ENCODE measurements at regions not wholly inside any gene's neighbourhood (a gene's known extent, or its start where the extent isn't known, plus 50 kb on each side); places are given as distances from the start of the nearest gene placed in this dataset.

DNA sequence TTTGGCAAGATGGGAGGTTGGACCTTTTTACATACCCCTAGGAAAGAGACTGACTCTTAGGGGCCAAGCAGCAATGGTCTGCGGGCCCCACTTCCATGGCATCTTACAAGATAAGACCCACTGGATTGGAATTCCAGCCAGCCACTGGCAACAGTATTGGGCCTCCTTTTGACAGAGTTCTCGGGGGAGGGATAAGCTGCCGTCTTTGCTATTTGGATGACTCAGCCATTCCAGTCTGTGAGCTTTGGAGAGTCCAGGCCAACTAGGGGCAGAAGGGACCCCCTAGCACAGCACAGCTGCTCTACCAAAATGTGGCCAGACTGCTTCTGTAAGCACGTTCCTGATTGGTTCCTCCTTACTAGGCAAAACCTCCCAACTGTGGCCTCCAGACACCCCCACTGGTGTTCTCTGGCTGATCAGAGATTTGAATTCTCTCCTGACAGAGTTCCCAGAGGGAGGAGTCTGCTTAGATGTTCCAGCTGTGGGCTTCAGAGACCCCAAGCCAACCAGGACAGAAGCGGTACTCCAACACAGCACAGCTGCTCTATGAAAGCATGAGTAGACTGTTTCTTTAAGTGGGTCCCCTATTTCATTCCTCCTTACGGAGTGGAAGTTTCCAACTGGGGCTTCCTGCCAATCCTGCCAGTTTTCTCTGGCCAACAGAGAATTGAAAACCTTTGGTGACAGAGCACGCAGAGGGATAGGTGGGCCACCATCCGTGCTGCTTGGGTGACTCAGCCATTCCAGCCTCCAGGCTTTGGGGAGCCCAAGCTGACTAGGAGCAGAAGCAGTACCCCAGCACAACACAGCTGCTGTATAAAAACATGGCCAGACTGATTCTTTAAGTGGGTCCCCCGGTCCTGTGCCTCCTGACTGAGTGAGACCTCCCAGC, 672.1 kb upstream of the RIOK2 start:
- no peak for DNase-seq

DNA sequence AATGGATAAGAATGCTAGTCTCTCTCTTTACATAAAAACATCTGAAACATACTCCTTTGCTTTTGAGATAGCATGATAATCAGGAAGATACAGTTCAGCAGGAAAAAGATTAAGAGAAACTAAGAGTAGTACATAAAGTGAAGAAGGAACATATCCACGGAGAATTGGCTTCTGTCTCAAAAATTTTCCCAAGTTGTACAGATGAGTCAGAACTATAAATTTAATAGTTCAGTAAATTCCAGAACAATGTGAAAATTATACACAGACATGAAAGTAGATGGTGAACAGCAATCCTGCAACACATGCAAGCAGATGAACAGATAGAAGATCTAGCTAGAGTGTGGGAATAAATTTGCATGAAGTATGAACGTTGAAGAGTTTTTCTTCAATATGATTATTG, 691.4 kb upstream of the RIOK2 start:
- no peak for DNase-seq

DNA sequence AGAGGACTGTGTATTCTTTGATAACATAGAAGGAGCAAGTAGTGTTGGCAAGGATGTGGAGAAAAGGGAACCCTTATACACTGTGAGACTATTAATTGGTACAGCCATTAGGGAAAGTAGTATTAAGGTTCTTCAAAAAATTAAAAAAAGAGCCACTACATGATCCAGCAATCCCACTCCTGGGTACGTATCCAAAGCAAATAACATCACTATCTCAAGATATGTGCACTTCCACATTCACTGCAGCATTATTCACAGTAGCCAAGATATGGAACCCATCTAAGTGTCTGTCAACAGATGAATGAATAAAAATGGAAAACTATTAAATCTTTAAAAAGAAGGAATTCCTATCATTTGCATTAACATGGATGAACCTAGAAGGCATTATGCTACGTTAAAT, 693.2 kb upstream of the RIOK2 start:
- DNase-seq: no peak

DNA sequence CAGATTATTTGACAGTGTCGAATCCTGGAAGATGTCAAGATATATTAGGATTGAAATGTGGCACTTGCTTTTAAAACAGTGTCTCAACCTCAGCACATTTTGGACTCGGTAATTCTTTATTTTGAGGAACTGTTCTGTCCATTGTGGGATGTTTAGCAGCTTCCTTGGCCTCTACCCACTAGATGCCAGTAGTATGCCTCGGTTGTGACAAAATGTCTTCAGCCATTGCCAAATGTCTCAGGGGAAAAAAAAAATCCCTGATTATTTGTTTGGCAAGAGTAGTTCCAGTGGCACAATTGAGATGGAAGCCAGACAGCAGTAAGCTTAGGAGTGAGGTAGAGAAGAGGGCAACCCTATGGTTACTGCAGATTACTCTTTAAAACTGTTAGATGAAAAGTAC, 694.5 kb upstream of the RIOK2 start:
- no peak for DNase-seq

DNA sequence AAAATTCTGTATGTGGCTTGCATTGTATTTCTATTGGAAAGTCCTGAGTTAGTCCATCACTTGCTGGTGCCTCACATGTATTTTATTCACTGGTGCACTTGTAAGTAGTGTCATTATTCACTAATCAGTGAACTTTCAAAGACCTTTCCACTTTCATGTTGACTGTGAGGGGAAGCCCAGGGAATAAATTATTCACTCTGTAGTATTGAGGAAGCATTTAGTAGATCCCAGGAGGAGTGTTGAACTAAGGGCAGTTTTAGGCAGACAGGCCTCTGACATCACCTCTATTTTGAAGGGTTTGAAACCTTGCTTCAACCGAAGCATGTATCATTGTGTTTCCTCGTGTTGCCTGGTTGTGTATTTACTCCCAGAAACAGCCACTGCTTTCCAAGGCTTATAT, 705.4 kb upstream of the RIOK2 start:
- no peak for DNase-seq

DNA sequence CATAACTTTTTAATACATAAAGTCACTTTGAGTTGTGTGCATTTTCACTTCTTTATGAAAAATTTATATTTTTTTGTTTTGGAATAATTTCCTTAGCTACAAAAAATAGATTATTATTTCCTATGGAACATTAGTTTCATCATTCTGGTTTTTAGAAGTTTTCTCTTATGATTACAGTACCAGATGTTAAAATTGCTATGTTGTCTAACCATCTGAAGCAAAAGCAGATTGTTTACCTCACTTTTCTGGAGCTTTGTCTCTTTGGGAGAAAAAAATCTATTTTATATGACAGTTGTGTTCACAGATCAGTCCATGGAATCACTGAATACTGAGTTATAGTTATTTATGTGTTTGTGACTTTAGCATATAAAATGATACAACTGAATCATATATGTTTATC, 708.9 kb upstream of the RIOK2 start:
- no peak for DNase-seq

DNA sequence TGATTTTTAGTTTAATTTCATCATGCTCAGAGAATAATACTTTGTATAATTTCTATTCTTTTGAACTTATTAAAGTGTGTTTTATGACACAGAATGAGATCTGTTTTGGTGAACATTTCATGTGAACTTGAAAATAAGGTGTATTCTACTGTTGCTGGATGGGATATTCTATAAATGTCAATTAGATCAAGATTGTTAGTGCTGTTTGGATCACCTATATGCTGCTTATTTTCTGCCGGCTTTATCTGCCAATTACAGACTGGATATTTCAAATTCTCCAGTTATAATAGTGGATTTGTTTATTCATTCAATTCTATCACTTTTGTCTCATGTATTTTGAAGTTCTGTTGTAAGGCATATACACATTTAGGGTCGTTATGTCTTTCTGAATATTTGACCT, 720.7 kb upstream of the RIOK2 start:
- no peak for DNase-seq

DNA sequence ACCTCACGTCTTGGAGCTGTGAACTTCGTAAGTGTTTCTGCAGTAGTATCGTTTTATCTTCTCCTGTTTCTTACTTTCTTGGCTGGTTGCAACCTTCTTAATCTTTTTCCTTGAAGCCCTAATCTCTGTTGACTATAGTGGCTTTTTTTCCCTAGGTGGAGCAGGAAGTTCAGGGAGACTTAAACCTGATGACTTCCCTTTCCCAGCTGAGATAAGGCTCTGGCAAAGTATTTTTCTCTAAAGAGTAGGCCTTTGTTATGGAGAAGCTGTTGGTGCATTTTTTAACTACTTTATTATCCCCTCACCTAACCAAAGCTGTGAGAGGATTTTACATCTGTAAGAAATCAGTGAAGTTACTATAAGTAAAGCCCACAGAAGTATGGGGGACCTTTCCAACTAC, 723.1 kb upstream of the RIOK2 start:
- DNase-seq: no peak

DNA sequence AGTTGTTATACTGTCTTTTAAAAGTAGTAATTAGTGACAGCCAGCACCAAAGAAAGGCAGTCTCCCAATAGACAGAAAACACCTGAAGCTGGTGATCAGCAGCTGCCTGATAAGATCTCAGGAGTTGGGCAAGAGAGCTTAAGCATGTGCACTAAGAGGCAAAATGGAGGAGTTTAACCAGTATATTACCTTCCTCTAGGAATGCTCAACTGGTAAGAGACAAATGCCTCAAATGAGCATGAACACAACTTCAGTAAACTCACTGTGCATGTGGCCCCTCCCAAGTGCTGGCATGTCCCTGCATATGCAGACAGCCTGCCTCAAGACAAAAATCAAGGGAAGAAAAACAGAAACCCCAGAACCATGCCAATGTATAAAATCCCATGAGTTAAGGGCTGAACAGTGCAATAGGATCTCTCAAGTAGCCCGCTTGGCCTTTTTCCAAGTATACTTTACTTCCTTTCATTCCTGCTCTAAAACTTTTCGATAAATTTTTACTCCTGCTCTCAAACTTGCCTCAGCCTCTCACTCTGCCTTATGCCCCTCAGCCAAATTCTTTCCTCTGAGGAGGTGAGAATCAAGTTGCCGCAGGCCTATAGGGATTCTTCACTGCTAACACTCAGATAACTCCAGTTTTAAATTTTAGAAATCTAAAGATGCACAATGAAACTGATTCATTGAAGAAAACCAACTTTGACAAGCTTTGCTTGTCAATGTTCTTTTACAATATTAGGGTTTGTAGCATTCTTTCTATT, 724.8 kb upstream of the RIOK2 start:
- no peak for DNase-seq

DNA sequence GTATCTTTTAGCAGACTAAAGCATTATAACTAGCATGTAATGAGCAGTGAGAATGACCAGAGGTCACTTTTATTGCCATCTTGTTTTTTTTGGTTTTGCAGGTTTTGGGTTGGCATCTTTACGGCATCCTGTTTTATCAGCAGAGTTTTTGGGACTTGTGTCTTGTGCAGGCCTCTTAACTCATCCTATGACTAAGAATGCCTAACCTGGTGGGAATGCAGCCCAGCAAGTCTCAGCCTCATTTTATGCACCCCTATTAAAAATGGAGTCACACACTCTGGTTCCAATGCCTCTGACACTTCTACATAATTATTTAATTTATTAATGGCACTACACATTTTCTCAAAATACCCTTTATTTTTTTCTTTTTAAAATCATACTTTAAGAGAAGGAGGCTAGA, 726.5 kb upstream of the RIOK2 start:
- no peak for DNase-seq

DNA sequence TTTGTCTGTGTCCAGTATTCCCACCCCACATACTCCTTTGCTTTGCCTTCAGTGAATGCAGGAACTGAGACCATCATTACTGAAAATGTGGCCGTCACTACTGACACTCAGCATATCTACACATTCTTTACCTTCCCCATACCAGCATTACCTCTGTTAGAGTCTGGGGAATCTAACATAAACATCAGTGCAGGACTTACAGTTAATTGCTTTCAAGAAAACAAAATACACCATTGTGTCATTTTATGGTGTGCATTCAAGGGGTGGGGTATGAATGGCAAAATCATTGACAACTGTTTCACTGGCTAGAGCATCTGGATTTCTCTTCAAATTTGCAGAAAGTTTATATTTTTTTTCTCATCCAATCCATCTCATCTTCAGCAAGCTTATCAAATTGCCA, 731.4 kb upstream of the RIOK2 start:
- no peak for DNase-seq

DNA sequence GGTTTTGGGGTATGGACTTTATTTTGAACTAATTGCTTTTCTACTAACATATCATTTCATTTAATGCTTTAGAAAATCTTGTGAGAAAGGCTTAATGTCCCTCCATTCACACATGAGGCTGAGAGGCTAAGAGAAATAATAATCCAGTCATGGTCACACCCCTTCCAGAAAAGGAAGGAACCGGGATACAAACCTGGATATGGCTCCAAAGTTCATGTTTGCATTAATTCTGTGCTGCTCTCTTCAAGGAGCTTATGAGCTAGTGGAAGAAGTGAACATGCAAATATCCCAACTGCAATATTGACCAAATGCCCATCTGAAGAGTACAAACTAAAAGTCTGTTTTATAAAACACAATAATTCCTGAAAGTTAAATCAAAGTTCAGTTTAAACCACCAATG, 732.1 kb upstream of the RIOK2 start:
- no peak for DNase-seq

DNA sequence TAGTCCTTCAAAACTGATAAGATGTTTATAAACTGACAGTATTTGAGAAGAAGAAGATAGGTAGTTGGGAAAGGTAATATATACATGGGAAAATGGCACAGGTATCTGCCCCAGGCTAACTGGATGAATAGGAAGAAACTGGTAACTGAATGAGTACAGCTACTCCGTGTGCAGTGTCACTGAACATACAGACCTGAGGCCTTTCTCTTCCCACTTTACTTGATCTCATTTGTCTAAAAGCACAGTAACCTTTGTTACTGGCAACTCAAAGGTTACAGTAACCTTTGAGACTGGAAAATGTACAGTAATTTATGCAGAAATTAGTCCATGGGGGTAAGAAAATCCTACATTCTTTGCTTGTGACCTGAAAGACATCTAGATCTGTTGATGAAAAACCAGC, 735.0 kb upstream of the RIOK2 start:
- DNase-seq: no peak

DNA sequence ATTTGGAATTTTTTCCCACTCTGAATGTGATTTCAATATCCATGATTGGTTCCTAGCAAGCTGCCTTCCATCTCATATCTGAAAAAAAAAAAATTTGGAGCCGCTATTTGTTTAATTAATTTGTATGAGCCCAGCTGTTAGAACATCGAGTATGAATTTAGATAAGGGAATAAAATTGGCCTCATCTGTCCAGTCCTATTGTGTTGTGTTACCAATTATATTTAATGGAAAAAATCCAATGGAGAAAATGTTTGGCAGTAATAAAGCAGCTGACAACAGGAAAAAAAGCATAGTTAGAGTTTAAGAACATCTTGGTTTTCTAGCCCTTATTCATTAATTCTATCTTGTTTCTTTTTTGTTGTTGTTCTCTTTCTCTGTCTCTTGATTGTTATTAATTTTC, 735.6 kb upstream of the RIOK2 start:
- no peak for DNase-seq

DNA sequence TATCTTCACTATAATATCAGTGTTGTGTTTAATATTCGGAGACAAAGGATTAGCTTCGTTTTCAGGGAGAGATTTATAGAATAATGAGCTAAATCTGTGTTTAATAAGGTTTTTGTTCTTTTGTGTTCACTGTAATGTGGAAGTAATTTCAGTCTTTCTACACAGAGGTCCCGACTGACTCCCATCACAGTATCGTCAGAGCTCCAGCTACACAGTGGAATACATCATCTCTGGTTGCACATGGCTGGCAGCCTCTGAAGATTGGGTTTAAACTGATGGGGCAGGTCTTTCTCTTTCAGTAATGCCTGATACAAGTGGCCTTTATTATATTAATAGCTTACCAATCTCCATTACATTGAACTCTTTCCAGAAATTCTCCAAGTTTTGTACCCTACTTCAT, 736.7 kb upstream of the RIOK2 start:
- no peak for DNase-seq

DNA sequence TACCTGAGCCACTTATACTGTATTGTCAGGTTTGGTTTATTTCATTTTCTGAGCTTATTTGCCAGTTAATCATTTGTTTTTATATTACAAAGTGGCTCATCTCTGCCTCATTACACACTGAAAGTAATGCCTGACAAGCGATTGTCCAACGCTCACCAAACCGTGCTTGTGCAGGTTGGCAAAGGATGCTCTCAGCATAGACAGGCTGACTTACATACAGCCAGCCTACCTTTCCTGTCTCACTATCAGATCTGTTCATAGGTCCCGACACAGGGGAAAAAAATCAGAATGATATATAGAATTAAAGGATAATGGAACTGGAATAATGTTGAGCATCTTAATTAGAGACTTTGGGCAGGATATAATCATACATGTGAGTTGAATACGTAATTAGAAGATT, 739.7 kb upstream of the RIOK2 start:
- DNase-seq: no peak

DNA sequence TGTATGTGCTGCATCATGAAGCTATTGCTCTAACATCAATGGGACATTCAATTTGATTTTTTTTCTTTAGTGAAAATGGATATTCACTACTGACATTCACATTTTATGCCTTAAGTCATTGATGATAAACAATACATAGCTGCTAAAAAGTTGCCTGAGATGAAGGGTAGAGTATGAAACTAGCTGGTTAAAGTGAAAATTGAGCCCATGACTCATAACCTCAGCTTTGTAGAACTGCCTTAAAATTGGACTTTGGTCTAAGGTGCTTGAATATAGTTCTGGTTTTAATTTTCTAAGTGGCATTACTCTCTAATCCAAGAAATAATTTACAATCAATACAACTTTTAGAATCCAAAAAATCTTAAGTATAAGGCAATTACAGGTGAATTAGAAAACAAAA, 740.4 kb upstream of the RIOK2 start:
- no peak for DNase-seq

DNA sequence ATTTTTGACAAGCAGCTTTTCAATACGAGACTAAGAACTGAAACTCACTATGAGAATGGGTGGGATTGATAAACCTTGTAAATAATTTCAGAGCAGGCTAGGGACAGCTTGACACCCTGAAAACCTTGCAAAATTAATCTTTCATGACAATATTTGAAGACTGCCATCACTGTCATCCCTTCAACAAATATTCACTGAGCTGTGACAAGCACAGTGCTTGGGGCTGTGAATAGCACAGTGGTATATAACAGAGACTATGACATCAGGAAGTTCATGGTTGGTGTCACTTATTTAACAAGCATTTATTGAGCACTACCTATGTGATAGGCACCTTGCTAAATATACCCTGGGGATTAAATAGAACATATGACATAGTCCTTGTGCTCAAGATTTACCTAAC, 741.0 kb upstream of the RIOK2 start:
- no peak for DNase-seq

DNA sequence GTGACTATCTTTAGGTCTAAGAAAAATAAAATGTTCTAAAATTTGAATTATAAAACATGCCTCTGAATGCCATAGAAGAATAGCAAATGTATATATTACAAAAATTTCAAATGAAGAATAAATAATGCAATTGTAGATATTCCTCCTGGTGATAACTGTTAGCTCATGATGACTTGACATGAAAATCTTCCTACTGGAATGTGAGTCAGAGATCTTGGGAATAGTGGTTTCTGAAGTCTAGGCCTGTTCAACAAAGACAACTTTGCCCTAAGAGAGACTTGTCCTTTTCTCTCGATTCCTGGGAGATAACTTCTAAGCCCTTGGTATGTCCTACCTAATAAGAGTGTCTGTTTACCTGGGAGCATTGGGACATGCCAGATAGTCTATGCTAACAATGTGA, 746.3 kb upstream of the RIOK2 start:
- no peak for DNase-seq

DNA sequence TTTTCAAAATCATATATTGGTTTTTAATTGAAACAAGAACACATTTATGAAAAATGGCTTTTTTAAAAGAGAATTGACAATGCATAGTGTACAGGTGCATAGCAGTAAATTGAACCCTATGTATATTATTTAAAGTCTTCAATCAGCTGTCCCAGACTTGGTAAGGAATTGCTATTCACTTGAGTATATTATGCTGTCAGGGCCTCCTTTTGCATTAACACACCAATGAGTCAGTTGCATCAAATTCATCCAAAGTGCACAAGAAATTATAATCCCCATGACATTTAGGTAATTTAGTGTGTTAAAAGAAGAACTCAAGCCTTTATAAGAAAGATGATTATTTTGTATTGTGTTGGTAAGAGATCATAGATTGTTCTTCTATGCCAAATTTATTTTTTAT, 748.8 kb upstream of the RIOK2 start:
- DNase-seq: no peak

DNA sequence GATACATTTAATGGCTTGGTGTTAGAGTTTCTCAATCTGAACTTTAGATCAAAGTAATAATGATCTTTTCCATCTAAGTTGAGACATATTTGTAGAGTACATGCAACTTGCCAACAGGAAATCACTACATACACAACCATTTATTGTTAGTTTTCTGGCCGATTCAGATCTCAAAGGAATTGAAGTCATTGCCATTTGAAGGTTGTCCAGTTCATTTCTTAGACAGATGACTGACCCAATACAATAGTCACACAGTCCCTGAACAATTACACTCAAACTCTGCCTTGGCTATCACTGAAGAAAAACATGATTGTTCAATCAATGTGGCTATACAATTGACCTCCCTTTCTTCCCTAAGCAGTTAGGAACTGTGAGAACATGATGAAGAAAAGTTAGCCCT, 753.2 kb upstream of the RIOK2 start:
- no peak for DNase-seq

DNA sequence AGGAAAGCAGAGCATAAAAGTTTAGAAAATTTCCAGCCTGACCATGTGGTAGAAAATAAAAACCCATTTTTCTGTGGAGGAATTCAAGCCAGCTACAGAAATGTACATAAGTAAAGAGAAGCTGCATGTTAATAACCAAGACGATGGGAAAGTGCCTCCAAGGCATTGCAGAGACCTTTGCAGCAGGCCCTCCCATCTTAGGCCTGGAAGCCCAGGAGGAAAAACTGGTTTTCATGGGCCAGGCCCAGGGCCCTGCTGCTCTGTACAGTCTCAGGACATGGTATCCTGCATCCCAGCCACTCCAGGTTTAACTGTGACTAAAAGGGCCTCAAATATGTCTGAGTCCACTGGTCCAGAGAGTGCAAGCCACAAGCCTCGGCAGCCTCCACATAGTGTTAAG, 754.8 kb upstream of the RIOK2 start:
- no peak for DNase-seq

DNA sequence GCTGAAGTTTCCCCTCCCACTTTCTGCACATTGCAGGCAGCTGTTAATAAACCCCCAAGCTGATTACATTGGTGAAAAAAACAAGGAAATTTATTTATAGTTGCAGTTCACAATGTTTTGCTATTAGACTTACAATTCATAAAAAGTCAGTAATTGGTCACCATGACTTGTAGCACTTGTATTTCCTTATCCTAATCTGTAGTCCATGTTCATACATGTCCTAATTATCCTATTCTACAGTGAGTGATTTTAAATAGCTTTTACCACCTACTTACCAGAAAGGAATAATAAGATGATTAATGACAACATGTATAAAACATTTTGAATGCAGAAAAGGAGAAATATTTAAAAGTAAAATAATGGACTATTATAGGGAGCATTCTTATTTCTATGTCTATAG, 760.0 kb upstream of the RIOK2 start:
- no peak for DNase-seq

DNA sequence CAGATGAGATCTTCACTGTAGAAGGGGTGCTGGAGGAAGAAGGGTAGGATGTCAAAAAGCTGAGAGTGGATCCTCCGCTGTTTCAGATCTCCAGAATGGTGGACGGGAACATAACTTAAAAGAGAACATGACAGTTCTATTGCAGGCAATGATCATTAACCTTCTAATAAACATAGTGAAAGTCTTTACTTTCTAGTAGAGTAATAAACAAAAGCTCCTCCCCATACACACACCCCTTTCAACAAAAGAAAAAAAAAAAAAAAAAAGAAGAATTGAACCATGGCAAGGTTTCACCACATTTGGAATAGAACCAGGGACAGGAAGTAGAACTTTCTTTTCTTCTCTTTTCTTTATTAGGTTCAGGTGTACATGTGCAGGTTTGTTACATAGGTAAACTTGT, 768.1 kb upstream of the RIOK2 start:
- no peak for DNase-seq

DNA sequence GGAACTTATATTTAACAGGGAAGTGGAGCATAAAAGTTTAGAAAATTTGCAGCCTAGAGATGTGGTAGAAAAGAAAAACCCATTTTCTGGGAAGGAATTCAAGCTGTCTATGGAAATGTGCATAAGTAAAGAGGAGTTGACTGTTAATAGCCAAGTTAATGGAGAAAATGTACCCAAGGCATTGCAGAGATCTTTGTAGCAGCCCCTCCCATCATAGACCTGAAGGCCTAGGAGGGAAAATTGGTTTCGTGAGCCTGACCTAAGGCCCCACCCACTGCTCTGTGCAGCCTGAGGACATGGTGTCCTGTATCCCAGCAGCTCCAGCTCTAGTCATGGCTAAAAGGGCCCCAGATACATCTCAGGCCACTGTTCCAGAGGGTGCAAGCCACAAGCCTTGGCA, 772.4 kb upstream of the RIOK2 start:
- DNase-seq: no peak

All from NCI-H1092 treated with DMSO at 0.1 percent for 48 hours (cell line).